ENCODE measurements at regions not wholly inside any gene's neighbourhood (a gene's known extent, or its start where the extent isn't known, plus 50 kb on each side); places are given as distances from the start of the nearest gene placed in this dataset.

GRCh38 chr20:57025261-57025660 lies 241.2 kb downstream of the BMP7 start:
- TF ChIP-seq FOXM1 (IDR thresholded peaks at IDR 0.05; ENCODE audit: borderline replicate concordance) (no peak), FOXK2 (IDR thresholded peaks at IDR 0.05) (no peak), ELF4 (IDR thresholded peaks at IDR 0.05) (no peak), ARNT (IDR thresholded peaks at IDR 0.05) (no peak), SUZ12 (IDR thresholded peaks at IDR 0.05) (no peak), BHLHE40 (IDR thresholded peaks at IDR 0.05; ENCODE audit: borderline replicate concordance) (no peak), SP1 (IDR thresholded peaks at IDR 0.05) (no peak), L3MBTL2 (conservative IDR thresholded peaks at IDR 0.05) (no peak), ZNF384 (IDR thresholded peaks at IDR 0.05) (no peak), FOXA1 (IDR thresholded peaks at IDR 0.05) (no peak)
- TF ChIP-seq, protein P1, sequence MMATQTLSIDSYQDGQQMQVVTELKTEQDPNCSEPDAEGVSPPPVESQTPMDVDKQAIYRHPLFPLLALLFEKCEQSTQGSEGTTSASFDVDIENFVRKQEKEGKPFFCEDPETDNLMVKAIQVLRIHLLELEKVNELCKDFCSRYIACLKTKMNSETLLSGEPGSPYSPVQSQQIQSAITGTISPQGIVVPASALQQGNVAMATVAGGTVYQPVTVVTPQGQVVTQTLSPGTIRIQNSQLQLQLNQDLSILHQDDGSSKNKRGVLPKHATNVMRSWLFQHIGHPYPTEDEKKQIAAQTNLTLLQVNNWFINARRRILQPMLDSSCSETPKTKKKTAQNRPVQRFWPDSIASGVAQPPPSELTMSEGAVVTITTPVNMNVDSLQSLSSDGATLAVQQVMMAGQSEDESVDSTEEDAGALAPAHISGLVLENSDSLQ (IDR thresholded peaks at IDR 0.05): no peak

Measured in HEK293T (cell line).